Midbrain (tissue), 1 donor: ENCODE measurements at regions not wholly inside any gene's neighbourhood (a gene's known extent, or its start where the extent isn't known, plus 50 kb on each side); places are given as distances from the start of the nearest gene placed in this dataset.
"Not testable (repeated sequence)": the region's sequence is repeated elsewhere in the genome, so short reads cannot be mapped to it uniquely, and the experiment has no call there.

Experiments
- DNase-seq: peaks from one replicate; lab custom pipeline; 2025; lab: John Stamatoyannopoulos, UW

DNA sequence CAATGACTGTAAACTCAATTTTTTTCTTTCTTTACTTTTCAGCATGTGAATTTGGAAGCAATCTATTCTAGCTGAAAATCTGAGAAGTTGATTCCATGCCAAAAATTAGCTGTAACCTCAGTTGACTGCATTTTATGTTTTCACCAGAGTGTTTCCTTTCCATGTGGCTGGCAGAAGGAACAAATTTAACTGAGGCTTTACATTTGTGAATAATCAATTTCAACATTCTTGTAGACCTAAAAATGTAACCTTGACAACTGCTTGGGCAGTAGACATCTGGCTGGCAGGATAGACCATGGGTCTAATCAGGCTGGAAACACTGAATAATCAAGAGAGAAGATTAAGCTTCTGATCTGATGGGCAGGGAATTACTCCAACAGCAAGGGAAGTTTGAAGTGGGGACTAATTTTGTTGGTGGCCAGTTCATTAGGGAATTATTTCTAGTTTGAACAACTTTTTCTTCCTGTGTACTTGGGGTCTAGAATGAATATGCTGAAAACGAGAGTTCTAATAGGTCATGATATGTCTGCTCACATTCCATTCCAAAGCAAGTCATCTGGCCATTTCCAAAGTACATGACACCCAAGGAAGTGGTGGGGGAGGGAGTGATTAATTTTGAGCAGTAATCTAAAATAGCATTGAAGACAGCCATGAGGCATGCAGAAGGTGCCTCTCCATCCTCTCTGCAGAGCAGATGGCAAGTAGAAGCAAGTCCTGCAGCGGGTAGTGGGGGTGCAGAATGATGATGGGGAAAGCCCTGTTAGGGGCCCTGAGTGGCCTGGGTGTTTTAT is 68.2 kb downstream of the ATP23 start:
- DNase-seq, result no peak

DNA sequence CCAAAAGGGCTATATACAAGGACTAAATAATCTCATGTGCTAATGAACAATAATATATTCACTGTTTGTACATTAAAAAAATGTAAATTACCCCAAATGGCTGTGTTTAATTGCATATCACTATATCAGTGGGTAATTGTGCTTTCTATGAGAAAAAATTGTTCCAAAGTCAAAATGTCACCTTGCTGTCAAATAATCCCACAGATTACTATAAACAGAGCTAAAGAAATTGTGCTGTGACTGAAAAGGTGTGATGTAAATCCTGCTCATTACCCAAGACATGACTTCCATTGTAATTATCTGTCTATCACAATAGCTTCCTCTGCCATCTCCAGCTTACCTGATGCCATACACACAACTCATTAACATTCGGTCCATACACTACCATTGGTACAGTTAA is 70.3 kb downstream of the ATP23 start:
- DNase-seq, result no peak

DNA sequence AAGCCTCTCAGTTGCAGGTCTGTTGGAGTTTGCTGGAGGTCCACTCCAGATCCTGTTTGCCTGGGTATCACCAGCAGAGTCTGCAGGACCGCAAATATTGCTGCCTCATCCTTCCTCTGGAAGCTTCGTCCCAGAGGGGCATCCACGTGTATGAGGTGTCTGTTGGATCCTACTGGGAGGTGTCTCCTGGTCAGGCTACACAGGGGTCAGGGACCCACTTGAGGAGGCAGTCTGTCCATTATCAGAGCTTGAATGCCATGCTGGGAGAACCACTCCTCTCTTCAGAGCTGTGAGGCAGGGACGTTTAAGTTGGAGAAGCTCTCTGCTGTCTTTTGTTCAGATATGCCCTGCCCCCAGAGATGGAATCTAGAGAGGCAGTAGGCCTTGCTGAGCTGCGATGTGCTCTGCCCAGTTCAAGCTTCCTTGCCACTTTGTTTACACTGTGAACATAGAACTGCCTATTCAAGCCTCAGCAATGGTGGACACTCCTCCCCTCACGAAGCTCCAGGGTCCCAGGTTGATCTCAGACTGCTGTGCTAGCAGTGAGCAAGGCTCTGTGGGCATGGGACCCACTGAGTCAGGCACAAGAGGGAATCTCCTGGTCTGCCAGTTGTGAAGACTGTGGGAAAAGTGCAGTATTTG is 81.1 kb downstream of the ATP23 start:
- DNase-seq, result not testable (repeated sequence)

DNA sequence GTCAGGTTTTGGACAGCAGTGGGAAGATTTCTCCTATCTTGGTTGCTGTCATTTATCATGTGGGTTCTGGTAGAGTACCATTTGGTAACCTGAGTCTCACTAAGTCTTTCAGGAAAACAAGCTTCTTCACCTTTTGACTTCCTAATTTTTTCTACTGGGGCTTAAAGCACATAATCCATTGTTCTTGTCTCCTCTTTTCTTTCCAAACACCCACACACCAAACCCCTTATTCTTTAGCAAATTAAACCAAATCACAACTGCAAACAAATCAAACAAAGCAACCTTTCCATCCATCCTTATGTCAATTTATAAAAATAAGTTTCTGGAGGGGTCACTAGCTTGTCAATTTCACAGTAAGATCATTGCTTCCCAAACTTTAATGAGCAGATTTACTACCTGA is 84.1 kb downstream of the ATP23 start:
- DNase-seq, result no peak

DNA sequence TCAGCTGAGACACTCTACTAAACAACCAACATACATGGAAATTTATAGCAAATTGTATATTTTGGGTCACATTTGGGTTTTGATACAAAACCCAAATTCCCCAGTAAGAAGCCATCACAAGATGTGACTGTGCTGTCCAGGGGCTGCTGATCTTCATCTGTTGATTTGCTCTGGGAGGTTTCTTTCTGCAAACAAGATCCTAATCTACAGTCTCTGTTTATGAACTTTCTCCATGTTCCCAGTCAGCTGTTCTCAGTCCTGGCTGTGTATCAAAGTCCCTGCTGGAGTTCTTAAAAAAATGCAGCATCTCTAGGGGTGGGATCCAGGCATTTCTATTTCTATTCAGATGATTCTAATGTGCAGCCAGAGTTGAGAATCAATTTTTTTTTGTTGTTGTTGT is 85.1 kb downstream of the ATP23 start:
- no peak for DNase-seq

DNA sequence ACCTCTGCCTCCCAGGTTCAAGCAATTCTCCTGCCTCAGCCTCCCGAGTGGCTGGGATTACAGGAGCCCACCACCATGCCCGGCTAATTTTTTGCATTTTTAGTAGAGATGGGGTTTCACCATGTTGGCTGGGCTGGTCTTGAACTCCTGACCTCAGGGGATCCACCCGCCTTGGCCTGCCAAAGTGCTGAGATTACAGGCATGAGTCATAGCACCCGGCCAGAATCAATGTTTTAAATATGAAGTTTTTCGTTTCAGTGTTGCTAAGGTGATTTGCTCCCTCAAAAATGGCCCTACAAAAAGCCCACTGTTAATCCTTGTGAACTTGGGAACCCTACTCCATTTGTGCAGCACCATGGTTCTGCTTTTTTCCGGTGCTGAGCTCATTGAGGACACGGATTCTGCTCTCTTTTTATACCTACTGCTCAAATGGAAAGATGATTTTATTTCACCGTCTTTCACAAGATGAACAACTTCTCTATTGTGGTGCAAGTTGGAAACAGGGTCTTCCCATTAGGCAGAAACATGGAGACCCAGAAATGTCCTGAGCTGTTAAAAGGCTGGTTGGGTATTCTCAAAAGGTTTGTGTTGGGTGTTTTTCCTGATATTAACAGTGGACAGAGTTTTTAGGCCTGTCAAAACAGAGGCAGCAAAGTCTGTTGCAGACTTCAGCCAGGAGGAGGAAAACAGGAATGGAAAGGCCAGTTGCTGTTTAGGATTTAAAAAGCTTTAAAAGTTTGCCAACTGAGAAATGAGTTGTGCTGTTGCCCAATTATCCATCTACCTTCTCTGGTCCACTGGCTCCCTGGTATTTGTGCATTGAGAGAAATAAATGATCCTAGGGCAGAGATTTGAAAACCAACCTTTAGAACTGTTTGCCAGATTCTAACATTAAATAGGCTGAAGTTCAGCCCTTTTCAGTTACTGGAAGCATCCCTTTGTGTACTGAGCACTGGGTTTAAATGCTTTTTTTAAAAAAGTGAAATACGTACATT is 85.8 kb downstream of the ATP23 start:
- DNase-seq, result no peak

DNA sequence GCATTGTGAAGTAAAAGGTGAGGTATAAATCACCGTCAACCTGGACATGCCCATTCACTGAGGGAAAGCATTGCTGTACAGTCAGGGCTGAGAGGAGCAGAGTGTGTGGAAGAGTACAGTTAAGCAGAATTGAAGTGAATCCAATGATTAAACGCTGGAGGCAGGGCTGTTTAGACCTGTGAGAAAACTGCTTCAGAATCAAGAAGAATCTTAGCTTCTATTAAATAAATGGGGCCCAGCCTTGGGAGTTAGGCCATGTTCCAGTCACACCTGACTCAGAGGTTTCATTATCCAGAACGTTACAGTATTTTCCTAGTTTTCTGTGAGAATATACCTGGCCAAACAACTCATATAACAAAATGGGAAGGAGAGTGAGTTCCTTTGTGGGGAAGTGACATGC is 86.9 kb downstream of the ATP23 start:
- DNase-seq, result no peak

DNA sequence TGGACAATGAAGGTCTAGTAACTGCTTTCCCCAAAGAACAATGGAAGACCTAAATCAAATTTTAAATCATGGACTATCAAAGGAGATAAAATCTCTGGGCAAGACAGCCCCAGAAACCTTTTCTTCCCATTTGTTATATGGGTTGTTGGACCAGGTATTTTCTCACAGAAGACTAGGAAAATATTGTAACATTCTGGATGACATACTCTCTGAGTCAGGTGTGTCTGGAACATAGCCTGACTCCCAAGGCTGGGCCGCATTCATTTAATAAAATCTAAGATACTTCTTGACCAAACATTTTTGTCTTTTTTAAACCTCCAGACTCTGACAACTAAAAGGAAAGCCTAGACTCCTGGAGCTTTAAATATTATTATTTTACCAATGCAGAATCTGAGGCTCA is 87.9 kb downstream of the ATP23 start:
- DNase-seq, result no peak

DNA sequence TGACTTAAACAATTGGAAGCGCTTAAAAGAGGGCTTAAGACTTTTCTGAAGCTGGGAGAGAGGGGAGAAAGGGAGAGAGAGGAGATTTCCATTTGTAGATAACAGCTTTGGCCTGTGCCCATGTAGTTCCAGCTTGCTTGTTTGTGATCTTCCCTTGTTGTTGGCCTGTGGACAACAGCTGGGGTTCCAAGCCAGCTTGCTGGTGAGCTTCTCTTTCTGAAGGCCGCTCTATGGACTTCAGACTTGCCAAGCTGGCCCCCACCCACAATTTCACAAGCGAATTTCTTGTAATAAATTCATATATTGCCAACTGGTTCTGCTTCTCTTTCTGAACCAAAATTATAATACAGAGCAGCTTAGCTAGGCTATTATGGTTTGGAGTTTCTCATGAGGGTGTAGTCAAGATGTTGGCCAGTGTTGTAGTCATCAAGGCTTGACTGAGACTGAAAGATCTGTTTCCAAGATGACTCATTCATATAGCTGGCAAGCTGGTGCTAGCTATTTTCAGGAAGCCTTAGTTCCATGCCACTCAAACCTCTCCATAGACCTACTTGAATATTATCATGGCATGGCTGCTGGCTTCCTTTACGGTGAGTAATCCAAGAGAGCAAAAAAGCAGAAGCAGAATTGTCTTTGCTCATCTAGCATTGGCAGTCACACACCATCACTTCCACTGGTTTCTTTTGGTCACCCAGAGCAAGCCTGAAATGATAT is 89.4 kb downstream of the ATP23 start:
- DNase-seq, result no peak

DNA sequence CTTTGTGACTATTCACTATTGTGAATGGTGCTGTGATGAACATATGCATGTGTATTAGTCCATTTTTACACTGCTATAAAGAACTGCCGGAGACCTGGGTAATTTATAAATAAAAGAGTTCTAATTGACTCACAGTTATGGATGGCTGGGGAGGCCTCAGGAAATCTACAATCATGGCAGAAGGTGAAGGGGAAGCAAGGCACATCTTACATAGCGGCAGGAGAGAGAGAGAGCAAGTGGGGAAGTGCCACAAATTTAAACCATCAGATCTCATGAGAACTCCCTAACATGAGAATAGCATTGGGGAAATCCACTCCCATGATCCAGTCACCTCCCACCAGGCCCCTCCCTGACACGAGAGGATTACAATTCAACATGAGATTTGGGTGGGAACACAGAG is 90.8 kb downstream of the ATP23 start:
- DNase-seq, result no peak

DNA sequence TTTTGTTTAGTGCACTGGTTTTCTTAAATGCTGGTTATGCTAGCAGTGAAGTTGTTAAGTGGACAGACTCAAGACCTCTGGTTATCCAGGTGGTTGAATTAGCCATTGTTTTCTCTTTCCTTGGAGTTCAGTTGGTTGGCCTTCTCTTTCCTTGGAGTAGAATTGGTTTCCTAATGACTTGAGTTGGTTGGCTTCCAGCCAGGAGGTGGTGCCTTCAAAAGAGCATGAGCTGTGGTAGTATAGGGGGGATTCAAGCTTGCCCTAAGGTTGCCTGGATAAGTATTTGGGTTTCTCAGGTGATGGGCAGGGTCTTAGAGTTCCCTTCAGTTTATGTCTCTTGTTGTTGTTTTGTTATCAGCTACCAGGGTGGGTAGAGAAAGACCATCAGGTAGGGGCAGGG is 92.5 kb downstream of the ATP23 start:
- DNase-seq, result no peak

DNA sequence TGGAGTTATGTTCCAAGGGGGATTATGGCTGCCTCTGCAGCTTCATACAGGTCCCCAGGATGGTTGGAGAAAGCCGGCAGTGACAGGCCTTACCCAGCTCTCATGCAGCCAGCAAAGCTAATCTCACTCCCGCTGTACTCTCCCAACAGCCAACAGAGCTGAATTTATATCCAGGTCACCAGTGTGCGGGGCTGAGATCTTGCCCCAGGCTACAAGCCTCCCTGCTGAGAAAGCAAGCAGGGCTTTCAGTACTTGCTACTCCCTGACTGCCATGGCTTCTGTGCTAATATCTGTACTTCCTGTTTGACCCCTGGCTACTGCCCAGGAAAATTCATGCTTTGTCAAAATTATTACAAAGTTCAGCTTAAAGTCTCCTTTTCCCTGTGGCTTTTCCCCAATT is 92.9 kb downstream of the ATP23 start:
- no peak for DNase-seq

DNA sequence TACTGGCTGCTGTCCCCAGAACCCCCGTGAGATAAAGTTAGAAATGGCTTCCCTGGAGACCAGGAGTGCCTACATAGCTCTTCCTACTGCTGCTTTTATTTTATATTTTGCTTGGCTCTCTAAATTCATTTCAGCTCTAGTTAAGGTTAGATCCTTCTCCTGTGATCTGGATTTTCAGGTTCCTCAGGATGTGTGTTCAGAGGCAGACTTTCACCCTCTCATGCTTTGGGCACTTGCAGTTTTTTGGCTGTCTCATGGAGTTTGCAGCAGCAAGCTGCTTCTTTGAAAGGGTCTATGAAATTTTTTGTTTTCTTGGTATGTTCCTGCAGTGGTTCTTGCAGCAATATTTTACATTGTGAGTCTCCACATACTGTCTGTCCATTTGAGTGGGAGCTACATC is 93.3 kb downstream of the ATP23 start:
- no peak for DNase-seq

DNA sequence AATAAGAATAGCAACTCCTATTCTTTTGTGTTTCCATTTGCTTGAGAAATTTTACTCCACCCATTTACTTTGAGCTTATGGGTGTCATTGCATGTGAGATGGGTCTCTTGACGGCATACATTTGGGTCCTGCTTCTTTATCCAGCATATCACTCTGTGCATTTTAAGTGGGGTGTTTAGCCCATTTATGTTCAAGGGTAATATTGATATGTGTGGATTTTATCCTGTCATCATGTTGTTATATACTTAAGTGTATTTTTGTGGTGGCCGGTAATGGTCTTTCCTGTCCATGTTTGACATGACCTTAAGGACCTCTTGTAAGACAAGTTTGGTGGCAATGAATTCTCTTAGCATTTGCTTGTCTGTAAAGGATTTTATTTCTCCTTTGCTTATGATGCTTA is 100.1 kb downstream of the ATP23 start:
- no peak for DNase-seq

DNA sequence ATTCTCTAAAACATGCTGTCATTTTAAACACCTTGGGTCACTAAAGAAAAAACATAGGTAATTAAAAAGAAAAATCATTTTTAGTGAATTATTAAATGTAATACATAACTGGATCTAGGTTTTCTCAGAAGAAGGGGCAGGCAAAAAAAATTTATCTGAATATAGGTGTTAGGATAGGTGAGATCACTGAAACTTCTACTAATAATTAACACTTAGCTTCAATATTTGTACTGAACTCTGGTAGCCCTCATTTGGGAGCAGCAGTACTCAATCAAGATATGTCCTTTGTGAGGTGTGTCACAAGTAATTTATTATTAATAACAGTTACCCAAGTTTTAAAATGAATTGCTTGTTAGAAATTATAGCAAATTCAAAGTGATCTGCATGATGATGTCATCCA is 103.6 kb downstream of the ATP23 start:
- DNase-seq, result no peak

DNA sequence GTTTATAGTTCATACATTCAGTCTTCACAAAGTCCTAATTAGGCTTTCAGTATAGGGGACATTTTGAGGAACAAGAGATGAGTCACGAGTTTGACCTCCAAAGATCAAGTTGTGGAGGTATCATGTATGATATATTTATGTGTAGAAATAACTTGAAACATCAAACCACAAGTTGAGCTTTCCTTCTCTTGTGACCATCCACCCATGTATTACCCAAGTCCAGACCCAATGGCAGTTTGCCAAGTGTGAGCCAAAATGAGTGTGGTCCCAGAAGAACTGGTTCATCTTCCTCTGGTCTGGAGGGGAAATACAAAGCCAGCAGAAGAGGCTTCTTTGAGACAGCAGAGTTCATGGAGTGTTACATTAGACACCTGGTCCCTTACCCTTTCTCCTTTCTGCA is 104.9 kb downstream of the ATP23 start:
- no peak for DNase-seq

DNA sequence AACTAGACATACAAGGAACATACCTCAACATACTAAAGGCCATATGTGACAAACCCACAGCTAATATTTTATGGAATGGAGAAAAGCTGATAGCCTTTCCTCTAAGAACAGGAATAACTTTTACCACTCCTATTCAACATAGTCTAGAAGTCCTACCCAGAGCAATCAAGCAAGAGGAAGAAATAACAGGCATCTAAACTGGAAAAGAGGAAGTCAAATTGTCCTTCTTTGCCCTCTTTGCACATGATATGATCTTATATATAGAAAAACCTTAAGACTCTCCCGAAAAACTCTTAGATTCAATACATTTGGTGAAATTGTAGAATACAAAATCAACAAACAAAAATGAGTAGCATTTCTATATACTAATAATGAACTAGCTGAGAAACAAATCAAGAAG is 110.0 kb downstream of the ATP23 start:
- no peak for DNase-seq

DNA sequence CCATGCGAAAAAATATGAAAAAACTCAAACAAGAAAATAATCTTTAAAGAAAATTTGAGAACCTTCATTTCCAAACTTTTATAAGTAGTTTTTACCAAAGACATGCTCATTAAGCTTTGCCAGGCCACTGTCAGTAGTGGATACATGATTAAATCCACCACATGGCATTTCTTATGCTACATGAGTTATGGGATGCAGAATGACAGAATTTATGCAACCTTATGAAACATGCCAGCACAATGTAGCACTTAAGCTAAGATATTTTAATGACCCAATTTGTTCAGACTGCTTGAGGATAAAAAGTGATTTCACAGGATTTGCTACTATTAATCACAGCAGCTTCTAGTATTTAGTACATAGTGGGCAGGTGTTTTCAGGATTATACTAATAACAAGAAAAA is 123.3 kb downstream of the ATP23 start:
- DNase-seq, result no peak

DNA sequence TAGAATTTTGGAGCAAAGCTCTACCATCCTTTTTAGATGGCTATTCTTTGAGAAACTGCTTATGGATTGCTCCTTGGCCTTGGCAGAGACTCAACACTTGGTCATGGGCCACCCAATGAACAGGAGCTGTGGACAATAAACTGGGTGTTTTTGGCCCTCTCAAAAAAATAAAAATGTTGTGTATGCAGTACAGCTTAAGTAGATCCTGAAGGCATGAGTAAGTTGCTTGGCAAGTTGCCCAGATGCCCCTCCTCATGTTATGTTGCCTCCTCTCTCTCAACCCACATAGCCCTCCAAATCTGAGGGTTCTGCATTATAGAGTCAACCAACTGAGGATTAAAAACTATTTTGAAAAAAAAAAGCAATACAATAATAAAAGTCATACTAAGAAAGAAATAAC is 124.9 kb downstream of the ATP23 start:
- DNase-seq, result no peak

DNA sequence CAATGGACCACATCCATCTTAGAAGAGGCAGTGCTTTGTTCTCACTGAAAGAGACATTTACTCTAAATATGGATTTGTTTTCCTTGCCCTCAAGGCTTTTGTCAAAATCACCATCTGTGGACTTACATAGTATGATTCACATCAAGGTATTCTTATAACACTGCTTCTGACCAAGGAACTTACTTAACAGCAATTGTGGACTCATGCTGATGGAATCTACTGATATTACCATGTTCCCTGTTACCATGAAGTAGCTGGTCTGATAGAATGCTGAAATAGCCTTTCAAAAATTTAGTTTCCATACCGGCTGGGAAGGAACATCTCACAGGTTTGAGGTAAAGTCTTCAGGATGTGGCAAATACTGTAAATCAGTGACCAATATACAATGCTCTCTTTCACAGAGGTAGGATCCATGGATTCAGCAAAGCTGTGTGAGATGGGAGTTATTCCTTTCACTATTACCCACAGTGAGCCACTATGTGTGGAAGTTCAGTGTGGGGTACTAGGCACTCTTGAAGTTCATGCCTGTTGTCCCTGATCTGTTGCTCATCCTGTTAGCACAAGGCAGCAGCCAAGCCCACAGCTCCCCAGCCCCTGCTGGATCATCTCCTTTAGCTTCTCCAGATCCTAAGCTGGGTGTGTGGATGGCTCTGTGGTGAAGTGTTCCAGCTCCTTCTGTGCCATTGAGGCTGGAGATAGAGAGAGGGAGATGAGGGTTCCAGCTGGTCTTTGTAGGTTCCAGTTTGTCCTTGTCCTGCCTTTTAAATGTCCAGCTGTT is 126.4 kb downstream of the ATP23 start:
- DNase-seq, result no peak

DNA sequence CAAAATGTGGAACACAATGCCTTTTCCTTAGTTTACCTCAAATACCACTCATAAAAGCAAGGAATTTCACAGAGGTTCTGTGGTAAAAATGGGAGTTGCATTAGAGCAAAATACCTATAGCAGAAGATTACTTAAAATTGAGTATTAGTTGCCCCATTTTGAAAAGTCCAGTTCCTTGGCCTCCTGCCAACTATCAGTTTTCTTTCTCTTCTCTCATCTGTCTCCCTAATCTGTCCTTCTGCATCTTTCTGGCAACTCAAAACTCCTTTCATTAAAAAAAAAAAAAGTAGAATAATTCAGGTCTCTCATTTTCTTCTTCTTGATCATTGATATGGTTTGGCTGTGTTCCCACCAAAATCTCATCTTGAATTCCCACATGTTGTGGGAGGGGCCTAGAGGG is 127.3 kb downstream of the ATP23 start:
- no peak for DNase-seq
